AG04450 (cell line): ENCODE measurements at regions not wholly inside any gene's neighbourhood (a gene's known extent, or its start where the extent isn't known, plus 50 kb on each side); places are given as distances from the start of the nearest gene placed in this dataset.

ENCODE experiments used
- CTCF ChIA-PET: fragments of 300-600, 350-600 bp; formaldehyde crosslinking; extraction: SDS; loops from one replicate; lab custom pipeline; 2022; ENCODE audit warnings: antibody characterized with exemption, inconsistent platforms; lab: Charles Lee
- POLR2A ChIA-PET: fragments of 350-600 bp; formaldehyde crosslinking; extraction: SDS; loops from one replicate; lab custom pipeline; 2021; ENCODE audit warnings: antibody characterized with exemption, inconsistent platforms; lab: Yijun Ruan, JAX
- DNase-seq: peaks from one replicate; pipeline ENCODE4 v3.0.0-alpha.2; 2011; ENCODE audit warnings: low read depth, low spot score
- H3K27ac ChIP-seq: one replicate; pipeline ENCODE4 v1.5.1; 2012; ENCODE audit warnings: low read depth, low read length, control low read depth
- H3K27me3 ChIP-seq: one replicate; pipeline ENCODE4 v1.6.0; 2012; ENCODE audit warnings: low read length; ENCODE audit not compliant: control insufficient read depth, insufficient read depth
- H3K4me3 ChIP-seq: 2 replicates; pipeline ENCODE4 v1.5.1; 2011; ENCODE audit warnings: mild to moderate bottlenecking, low read depth, low read length, control low read depth
- H3K9me3 ChIP-seq: 2 replicates; pipeline ENCODE4 v1.5.1; 2012; ENCODE audit warnings: low read length; ENCODE audit not compliant: control insufficient read depth, insufficient read depth
- CTCF ChIP-seq: IDR thresholded peaks from 2 replicates; pipeline ENCODE4 v1.5.1; 2011; ENCODE audit warnings: low read depth, low read length, control low read depth, inconsistent platforms

- POLR2A ChIA-PET, result no interaction called here
- Histone ChIP-seq H3K27ac (no peak overlapping the region), H3K27me3 (no peaks in the 10 kb centered on the region), H3K4me3 (no peak overlapping the region), H3K9me3 (no peaks in the 10 kb centered on the region)
- CTCF ChIA-PET, result no interaction called here
- no peak for TF ChIP-seq CTCF
- no peak for DNase-seq
Observed at GRCh38 chr5:116703328-116703727, 128.7 kb upstream of the SEMA6A start.

- H3K4me3 ChIP-seq, result no peak overlapping the region
- H3K27ac ChIP-seq, result no peak overlapping the region
- no peaks in the 10 kb centered on the region for H3K9me3 ChIP-seq
- CTCF ChIA-PET, result no interaction called here
- no peak for DNase-seq
- no peaks in the 10 kb centered on the region for H3K27me3 ChIP-seq
- POLR2A ChIA-PET, result no interaction called here
- TF ChIP-seq CTCF, result no peak
Observed at GRCh38 chr5:116702776-116703175, 128.2 kb upstream of the SEMA6A start.

- no peaks in the 10 kb centered on the region for H3K9me3 ChIP-seq
- no peak overlapping the region for H3K27ac ChIP-seq
- no peak for DNase-seq
- POLR2A ChIA-PET, result no interaction called here
- no peak overlapping the region for H3K4me3 ChIP-seq
- H3K27me3 ChIP-seq, result no peaks in the 10 kb centered on the region
- TF ChIP-seq CTCF, result no peak
- CTCF ChIA-PET, result no interaction called here
Observed at GRCh38 chr5:116699332-116699731, 124.7 kb upstream of the SEMA6A start.

GRCh38 chr5:116696366-116696765 lies 121.7 kb upstream of the SEMA6A start:
- H3K27me3 ChIP-seq, result no peaks in the 10 kb centered on the region
- H3K4me3 ChIP-seq, result no peak overlapping the region
- no peak overlapping the region for H3K27ac ChIP-seq
- POLR2A ChIA-PET, result no interaction called here
- no peak for TF ChIP-seq CTCF
- CTCF ChIA-PET, result no interaction called here
- no peak for DNase-seq
- no peaks in the 10 kb centered on the region for H3K9me3 ChIP-seq

- no peak for TF ChIP-seq CTCF
- H3K4me3 ChIP-seq, result no peak overlapping the region
- DNase-seq, result no peak
- H3K27me3 ChIP-seq, result no peaks in the 10 kb centered on the region
- CTCF ChIA-PET, result no interaction called here
- POLR2A ChIA-PET, result no interaction called here
- no peaks in the 10 kb centered on the region for H3K9me3 ChIP-seq
- no peak overlapping the region for H3K27ac ChIP-seq
Observed at GRCh38 chr5:116695681-116696080, 121.1 kb upstream of the SEMA6A start.
